HG03469 (cell line): ENCODE measurements at regions not wholly inside any gene's neighbourhood (a gene's known extent, or its start where the extent isn't known, plus 50 kb on each side); places are given as distances from the start of the nearest gene placed in this dataset.
A peak's percentile ranks its signal among the peaks of the same experiment; 100 is the strongest.

ENCODE experiments used
- ATAC-seq: cut with Tn5 transposase; IDR thresholded peaks from one replicate; pipeline ENCODE4 v1.9.1; 2021; ENCODE audit warnings: mild to moderate bottlenecking, moderate library complexity, moderate number of reproducible peaks; ENCODE audit not compliant: unreplicated experiment

GRCh38 chr7:24178811-24179570 lies 105.0 kb upstream of the NPY start:
- ATAC-seq, result no peak

DNA sequence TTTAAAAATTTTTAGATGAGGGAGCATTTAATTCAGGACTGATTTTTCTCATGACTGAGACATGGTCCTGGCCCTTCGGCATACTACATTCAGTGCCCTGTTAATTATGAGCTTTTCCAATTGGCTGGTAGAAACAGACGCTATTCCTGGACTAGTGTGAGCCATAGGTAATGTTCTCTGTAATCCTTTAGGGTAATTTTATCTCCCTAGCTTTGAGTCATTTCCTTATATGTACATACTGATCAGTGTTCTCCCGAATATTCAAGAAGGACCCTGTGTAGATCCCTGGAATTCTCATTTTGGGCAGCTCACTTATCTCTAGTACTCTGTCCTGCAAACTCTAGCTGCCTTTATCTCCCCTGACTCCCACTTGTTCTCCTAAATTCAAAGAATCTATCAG lies 92.6 kb upstream of the NPY start:
- ATAC-seq, result no peak

DNA sequence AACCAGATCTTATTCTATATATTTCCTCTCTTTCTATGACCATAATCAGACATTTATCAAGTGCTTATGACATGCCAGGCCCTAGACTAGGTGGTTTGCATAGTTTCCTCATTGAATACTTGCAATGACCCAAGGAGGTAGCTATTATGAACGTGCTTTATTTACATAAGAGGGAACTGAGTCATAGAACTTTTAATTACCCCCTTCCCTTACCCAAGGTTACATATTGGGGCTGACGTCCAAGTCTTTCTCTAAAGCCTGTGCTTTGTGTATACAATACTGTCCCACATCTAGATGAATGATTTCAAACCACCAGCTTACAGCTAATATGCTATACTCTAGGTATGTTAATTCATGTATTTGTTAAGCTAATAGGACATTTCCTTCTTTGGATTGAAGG lies 91.9 kb upstream of the NPY start:
- ATAC-seq, result no peak

DNA sequence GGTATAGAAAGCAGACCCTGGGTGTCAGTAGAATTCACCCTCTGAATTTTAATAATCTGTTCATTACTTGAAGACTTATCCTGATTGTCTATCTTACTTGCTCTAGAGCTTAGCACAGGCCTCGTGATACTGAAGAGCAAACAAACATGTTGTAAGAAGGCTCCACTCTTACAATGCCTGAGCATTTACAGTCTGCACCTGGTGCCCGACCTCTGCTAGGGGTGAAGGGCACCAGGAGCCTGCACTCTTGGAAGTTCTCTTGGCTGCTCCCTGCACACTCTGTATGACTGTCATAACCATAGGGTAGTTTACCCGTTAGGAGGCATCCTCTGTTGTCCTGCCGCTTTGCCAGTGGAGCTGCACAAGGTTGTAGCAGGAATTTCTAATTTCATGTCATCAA lies 91.3 kb upstream of the NPY start:
- ATAC-seq, result no peak

- ATAC-seq, result no peak
These were observed 86.1 kb upstream of the NPY start for GRCh38 chr7:24197852-24198251.

DNA sequence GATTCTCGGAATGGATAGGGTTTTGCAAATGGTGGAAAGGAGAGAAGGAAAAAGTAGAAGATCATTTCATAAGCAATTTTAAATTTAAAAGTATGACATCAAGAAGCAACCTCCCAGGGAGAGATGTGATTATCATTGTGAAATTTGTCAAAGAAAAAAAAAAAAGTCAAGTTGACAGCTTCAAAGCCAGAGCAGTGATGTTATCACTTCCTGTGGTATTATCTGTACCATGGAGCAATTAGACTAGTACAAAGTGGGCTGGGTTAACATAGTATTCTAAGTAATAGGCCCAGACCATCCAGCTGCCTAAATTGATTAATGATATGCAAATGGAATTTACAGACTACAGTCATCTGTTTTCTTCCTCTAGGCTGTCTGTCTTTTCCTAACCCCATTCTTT lies 84.0 kb upstream of the NPY start:
- ATAC-seq, result no peak

GRCh38 chr7:24200407-24200966 lies 83.5 kb upstream of the NPY start:
- no peak for ATAC-seq

DNA sequence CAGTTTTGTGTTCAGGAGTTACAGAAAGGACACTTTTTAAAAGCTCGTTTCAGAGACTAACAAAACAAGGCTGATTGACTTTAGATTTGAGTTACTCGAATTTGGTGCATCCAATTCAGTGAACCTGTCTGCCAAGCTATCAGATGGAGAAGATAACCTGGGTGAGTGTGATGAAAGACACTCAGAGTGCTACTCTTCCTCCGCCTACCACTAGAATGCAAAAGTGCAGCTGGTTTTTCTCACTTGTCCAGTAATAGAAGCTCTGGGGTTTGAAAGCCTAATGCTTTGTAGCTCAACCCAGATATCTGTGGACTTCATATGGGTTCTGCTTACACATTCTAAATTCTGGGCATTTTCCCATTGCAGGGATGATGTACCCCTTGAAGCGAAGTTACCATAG lies 82.8 kb upstream of the NPY start:
- no peak for ATAC-seq

- ATAC-seq, result no peak
These were observed 71.9 kb upstream of the NPY start for GRCh38 chr7:24212073-24212472.

DNA sequence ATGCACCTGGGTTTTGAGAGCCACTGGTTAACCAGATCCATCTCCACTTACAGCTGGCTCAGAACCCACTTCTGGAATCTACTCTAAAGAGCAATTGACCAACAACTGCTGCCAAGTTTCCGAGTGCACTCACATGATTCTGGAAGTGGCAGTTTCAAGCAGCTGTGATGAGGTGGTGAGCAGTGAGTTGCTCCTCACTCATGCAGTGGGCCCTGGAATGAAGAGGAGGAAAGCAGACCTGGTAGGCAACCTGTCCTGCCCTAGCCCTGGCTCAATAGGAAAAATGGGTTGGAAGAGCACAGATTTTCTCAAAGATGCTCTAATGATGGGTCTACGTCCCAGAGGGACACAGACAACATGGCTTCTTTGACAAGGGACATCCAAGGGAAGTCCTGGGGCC lies 70.7 kb upstream of the NPY start:
- ATAC-seq, result no peak

DNA sequence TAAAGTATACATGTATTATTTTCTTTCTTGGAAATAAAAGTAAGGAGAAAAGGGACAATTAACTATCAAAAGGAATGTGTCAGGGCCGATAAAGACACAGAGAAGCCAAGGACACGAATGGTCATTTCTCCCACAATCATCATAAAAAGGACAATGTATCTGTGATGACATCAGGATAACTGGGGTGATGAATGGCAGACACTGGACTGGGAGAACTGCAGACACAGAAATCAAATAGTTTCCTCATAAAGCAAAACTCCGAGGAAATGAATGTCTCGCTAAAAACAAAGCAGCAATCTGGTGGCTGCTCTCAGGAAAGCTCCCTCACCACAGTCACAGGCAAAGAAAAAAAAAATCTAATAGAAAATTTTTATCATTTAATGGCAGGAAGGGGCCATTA lies 69.3 kb upstream of the NPY start:
- ATAC-seq, result no peak

GRCh38 chr7:24216576-24217125 lies 67.3 kb upstream of the NPY start:
- no peak for ATAC-seq

DNA sequence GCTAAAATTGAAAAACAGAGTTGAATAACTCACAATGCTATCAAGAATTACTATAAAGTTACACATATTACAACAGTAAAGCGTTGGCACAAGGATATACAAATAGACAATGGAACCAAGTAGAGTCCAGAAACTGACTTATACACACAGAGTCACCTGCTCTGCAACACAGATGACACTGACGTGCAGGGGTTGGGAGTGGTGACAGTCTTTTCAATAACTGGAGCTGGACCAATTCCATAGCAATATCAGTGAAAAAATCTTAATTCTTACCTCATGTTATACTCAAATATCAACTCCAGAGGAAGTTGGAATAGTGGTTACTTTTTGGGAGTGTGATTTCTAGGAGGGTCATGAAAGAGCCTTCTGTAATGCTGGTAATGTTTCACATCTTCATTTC lies 62.5 kb upstream of the NPY start:
- no peak for ATAC-seq

DNA sequence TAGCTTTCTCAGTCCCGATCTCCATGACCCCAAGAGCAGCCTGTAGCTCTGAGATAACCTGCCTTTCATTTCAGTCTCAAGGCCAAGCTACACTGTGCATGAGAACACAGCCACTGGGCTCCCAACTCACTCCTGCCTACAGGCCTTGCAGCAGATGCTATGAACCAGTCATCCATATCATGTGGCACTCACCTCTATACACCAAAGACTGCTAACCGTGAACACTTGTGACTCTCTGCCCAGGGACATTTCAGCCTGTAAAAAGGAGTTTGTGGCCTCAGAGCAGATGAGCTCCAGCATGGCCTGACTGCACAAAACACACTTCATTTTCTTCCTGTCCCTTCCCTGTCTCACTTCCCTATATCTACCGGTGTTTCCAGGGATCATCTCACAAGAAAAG lies 56.9 kb upstream of the NPY start:
- ATAC-seq, result peak; percentile 39

DNA sequence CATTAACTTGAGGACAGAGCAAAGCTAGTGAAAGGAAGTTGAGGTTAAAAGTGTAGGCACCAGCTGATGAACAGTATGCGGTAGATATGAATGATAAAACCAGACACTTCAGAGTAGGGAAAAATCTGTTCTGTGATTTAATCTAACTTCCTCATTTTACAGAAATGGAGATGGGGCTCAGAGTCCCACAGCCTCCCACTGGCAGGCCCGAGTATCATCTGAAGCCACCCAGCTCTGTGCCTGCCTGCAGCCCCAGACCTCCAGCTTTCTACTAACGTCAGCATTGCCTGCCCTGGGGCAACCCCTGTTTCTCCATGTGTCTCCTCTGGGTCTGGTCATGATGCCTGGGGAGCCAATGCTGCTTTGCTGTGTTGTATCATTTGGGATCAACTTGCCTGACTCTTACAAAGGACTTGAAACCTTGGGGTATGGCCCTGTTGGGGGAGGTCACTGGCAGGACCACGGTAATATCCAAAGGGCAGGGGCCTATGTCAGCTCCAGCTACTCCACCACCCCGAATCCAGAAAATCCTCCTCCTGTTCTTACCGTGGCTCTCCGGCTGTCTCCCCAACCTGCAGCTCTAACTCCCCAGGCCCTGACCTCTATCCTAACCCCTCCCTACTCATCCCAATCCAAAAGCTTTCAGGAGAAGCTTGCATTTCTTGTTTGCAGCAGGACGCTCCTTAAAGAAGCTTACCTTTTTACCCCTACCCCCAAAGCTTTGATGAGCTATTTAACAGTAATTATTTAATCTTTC lies 56.2 kb upstream of the NPY start:
- ATAC-seq, result peak; percentile 84

DNA sequence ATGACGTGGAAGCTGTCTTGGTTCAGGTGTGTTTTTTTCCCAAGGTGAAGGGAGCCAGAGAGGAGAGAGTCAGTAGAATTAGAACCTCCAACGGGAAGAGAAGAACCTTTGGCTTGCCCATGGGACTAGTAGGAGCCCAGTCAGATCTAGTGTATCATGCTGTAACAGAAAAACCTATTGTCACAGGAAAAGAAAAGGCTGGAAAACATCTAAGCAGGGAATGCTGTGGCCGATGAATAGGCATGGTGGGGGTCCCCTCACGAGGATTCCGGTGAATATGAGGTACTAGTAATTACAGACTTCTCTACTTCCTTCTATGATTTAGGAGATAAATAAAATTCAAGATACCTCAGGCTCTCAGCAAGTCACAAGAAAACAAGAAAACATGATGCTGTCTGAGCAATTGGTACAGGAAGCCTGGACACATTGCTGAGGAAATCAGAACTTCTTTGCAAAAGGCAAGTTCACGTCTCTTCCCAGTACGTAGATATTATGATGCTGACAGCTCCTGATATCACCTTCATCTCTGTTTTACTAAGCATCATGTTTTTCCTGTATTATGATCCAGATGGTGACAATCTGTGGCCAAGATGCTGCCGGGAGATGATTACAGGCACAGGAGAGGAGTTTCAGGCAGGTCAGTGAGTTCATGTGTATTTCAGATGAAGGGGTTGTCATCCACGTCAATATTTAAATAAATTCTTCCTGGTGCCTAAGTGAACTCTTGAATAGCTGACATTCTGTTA lies 54.3 kb upstream of the NPY start:
- ATAC-seq, result no peak

DNA sequence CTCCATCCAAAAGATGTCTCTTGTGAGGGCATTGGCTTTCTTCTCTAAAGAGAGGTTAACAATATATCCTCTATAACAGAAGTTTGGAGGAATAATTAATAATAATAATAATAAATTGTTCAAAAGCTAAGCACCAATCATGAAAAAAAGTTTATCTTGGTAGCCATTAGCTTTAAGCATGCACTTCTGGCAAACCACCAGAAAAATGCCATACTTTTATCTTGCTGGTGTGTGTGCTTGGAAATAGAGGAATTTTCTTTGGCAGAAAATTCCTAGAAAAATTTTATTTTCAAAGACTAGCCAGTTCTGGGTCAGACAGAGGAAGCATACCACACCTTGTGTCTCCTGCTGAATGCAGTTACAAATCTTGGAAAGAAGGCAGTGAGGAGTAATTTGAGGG lies 52.5 kb upstream of the NPY start:
- no peak for ATAC-seq

DNA sequence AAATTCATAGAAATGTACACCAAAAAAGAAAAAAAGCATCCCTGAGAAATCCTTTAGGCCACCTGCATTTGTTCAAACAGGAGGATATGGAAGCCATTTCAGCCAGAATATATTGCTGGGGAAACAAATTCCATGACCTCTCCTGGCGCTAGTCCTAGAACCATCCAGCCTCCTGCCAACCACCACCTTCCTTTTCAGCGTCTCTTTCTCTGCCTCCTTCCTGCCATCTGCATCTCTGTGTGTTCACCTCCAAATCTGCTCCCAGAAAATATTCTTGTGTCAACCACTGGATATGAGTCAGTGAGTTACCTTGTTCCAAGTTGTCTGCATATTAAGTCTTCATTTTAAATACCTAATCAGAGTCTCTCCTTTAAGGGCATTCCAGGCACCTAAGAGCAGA lies 50.6 kb upstream of the NPY start:
- no peak for ATAC-seq
